HG03378 (cell line): ENCODE measurements at regions not wholly inside any gene's neighbourhood (a gene's known extent, or its start where the extent isn't known, plus 50 kb on each side); places are given as distances from the start of the nearest gene placed in this dataset.

Experiments
- ATAC-seq: cut with Tn5 transposase; IDR thresholded peaks from one replicate; pipeline ENCODE4 v1.9.1; 2021; ENCODE audit warnings: mild to moderate bottlenecking, moderate library complexity; ENCODE audit not compliant: unreplicated experiment

- ATAC-seq, result no peak
These were observed 211.0 kb downstream of the ENC1 start for GRCh38 chr5:74429495-74429894.

DNA sequence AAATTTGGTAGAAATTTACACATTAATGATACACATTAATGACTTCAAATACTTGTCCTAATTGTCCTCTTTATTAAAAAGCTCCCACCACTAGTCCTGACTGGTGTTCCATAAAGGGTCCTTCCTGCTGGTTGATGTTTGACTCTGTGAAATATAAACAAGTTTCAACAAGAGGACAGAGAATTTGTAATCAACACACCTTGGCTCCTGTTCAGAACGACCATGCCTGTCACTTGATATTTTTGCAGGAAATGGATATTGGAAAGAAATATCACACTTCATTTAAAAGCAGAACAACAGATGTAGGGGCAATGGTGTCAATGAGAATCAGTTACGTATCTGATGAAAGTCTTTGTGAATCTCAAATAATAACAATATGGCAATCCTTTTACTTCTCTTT is 211.7 kb downstream of the ENC1 start:
- no peak for ATAC-seq

- no peak for ATAC-seq
These were observed 212.3 kb downstream of the ENC1 start for GRCh38 chr5:74428275-74428674.

GRCh38 chr5:74426506-74426905 is 214.0 kb downstream of the ENC1 start:
- ATAC-seq, result no peak

- no peak for ATAC-seq
These were observed 216.2 kb downstream of the ENC1 start for GRCh38 chr5:74424162-74424868.

GRCh38 chr5:74423383-74423782 is 217.1 kb downstream of the ENC1 start:
- ATAC-seq, result no peak

DNA sequence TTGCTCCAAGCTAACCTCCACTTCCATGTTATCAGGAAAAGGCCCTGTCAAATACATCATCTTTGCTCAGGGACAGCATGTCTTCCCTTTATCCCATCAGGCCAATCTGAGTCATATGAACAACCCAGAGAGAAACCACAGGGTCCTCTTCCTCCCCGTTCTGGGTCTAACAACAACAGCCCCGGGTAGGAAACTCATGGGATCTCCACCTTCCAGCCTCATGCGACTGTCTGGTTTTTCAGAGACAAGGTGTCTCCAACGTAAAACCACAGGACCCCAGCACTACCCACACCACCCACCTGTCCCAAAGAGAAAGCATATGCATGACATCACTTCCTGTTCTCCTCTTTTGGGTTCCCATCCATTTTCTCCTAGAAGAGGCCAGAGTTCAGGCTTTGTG is 217.9 kb downstream of the ENC1 start:
- ATAC-seq, result no peak

- ATAC-seq, result no peak
These were observed 218.5 kb downstream of the ENC1 start for GRCh38 chr5:74422030-74422429.

DNA sequence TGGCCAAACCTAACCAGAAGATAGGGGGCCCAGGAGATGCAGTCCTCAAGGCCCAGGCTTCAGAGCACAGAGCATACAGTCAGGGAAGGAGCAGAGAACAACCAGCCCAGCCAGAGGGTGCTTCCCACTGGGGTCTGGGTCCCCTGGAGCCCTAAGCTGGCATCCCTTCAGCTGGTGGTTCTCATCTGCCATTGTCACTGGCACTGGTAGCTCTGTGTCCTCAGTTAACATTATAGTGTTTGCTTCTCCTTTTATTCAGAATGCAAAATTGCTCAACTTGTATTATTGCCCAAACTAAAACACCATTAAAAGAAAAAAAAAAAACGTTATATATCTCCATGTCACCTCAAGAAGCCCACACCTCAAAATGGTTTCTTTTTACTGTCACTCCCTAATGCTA is 219.2 kb downstream of the ENC1 start:
- no peak for ATAC-seq

GRCh38 chr5:74420947-74421346 is 219.6 kb downstream of the ENC1 start:
- no peak for ATAC-seq

DNA sequence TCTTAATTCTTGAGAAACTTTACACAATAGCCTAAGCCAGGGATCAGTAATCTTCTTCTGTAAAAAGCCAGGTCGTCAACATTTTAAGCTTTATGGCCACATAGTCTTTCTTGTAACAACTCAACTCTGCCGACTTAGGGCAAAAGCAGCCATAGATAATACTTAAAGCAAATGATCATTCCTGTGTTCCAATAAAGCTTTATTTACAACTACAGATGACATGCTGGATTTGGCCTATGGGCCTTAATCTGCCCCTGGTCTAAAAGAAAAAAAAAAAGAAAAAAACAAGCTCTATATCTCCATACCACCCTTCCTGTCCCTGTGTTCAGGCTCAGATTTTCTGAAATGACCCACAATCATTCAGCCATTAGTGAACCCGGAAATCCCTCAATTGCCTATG is 220.3 kb downstream of the ENC1 start:
- no peak for ATAC-seq

DNA sequence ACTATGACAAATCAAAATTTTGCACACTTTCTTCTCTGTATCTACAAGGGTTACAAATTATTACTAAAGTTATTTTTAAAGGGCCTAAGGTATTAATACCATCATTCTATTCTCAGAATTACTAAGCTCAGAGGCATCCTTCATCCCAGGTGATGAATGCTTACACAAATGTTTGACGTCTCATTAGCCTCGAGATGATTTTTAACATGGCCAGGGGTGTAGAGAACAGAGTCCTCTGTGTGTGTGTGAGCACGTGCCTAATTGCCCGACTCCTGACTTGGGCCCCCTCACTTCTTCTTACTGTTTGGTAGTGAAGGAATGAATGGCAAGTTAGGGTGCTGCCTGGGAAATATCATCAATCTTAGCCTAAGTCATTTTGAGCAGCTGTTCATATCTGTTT is 221.1 kb downstream of the ENC1 start:
- ATAC-seq, result no peak

GRCh38 chr5:74418709-74419108 is 221.8 kb downstream of the ENC1 start:
- no peak for ATAC-seq

- no peak for ATAC-seq
These were observed 222.3 kb downstream of the ENC1 start for GRCh38 chr5:74418261-74418660.

GRCh38 chr5:74415695-74416102 is 224.8 kb downstream of the ENC1 start:
- no peak for ATAC-seq

GRCh38 chr5:74414228-74414627 is 226.3 kb downstream of the ENC1 start:
- ATAC-seq, result no peak

DNA sequence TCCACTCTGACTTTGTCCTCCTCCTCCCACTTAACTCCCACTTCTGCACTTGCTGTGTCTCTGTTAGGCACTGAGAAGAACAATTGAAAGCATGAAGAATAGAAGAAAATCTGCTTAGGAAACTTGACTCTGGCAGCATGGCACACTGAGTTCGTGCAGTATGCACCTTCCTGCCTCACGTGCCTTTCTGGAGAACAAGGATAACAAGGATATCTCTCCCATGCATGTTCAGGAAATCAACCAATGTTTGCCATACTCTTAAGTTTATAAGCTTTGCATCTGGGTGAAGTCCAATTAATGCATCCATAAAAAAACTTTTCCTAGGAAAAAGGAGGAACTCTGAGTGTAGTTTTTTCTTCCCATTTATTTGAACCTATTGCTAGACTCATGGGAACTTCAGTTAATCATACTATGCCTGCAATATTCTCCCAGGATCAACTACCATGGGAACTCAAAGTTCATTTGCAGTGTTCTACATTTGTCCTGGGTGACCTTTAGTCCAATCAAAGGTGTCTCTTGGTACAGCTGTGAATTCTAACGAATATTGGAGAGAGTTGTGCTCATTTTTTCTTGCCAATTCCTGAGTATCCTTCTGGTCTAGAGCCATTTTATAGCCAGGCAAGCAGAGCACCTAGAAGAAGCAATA is 227.0 kb downstream of the ENC1 start:
- no peak for ATAC-seq

DNA sequence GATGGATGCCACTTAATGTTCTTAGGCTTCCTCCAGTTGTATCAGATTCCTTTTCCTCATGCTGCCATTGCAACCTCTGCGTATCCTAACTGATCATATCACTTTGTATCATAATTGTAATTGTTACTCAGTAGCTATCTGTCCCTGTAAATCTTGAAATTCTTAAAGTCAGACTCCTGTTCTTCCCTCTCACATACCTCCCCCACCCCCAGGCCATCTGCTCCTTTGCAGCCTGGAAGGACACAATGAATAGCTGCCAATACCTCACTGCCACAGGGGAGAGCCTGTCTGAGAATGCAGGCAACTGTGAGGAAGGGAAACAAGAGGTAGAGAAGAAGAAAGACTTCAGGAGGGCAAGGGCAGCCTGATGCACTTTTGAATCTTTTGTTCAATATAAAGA is 228.5 kb downstream of the ENC1 start:
- no peak for ATAC-seq

DNA sequence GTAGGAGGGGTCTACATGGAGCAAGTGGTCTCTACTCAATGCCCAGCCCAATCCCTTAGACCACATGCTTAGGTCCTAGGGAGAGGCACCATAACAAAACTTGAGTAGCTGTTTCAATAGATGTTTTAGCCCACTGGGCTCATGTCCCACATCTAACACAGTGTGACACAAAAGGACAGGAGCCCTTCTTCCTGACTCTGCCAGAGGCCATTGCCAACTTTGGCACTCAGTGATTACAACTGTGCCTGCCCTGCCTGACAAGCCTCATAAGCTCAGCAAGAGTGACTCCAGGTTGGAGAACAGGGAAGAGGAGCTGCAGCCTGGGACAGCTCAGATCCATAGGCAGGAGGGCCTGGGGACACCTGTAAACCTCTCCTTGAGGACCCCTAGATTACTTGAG is 230.8 kb downstream of the ENC1 start:
- ATAC-seq, result no peak

GRCh38 chr5:74409166-74409706 is 231.3 kb downstream of the ENC1 start:
- no peak for ATAC-seq

- no peak for ATAC-seq
These were observed 232.1 kb downstream of the ENC1 start for GRCh38 chr5:74408150-74409043.

GRCh38 chr5:74407701-74408100 is 232.8 kb downstream of the ENC1 start:
- ATAC-seq, result no peak
